Neural crest cell (in vitro differentiated cells): ENCODE measurements at regions not wholly inside any gene's neighbourhood (a gene's known extent, or its start where the extent isn't known, plus 50 kb on each side); places are given as distances from the start of the nearest gene placed in this dataset.

ENCODE experiments used
- DNase-seq: peaks from one replicate; pipeline ENCODE4 v3.0.0; 2021; ENCODE audit warnings: low read depth, mixed read lengths, low spot score
- H3K27ac Mint-ChIP-seq: one replicate; pipeline ENCODE4 v1.8.0; 2021; ENCODE audit warnings: mild to moderate bottlenecking, mixed read lengths; ENCODE audit not compliant: unreplicated experiment
- H3K27me3 Mint-ChIP-seq: 2 replicates; pipeline ENCODE4 v1.8.0; 2021; ENCODE audit warnings: low read depth, mild to moderate bottlenecking, mixed read lengths
- H3K36me3 Mint-ChIP-seq: 2 replicates; pipeline ENCODE4 v1.8.0; 2021; ENCODE audit warnings: low read depth, mild to moderate bottlenecking, mixed read lengths
- H3K4me1 Mint-ChIP-seq: 2 replicates; pipeline ENCODE4 v1.8.0; 2021; ENCODE audit warnings: mixed read lengths
- H3K4me3 Mint-ChIP-seq: one replicate; pipeline ENCODE4 v1.8.0; 2021; ENCODE audit warnings: mild to moderate bottlenecking, mixed read lengths
- H3K9me3 Mint-ChIP-seq: 2 replicates; pipeline ENCODE4 v1.8.0; 2021; ENCODE audit warnings: mixed read lengths
- CTCF ChIP-seq: fragments of 200-600 bp; sonication (generic); conservative IDR thresholded peaks from 2 replicates; pipeline ENCODE4 v1.5.0; 2021; ENCODE audit warnings: antibody characterized with exemption, mild to moderate bottlenecking

DNA sequence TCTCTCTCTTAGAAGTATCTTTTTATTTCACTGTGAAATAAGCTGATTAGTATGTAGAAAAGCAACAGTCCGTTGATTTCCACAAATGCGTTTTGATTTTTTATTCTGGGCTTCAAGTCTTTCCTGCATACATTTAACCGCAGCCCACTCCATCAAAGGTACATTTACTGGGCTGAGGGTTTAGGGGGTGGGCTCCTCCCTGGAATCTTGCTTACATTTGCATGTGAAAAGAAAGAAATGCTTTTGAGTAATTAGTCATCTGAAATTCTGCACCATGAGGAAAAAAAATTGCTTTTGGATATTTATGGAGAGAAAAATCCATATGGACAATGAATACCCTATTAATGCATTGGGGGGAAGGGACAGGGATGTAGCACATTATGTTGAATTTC lies 178.3 kb upstream of the MCHR2 start:
- H3K4me1 Mint-ChIP-seq: no peaks in the 10 kb centered on the region

GRCh38 chr6:100171533-100172321 lies 177.7 kb upstream of the MCHR2 start:
- no peaks in the 10 kb centered on the region for H3K9me3 Mint-ChIP-seq
- H3K27ac Mint-ChIP-seq: no peak overlapping the region
- no peak overlapping the region for H3K4me3 Mint-ChIP-seq
- no peak for TF ChIP-seq CTCF
- DNase-seq: no peak
- no peaks in the 10 kb centered on the region for H3K4me1 Mint-ChIP-seq
- no peaks in the 10 kb centered on the region for H3K36me3 Mint-ChIP-seq
- H3K27me3 Mint-ChIP-seq: no peaks in the 10 kb centered on the region

More for the DNA sequence above, 178.3 kb upstream of the MCHR2 start:
- no peak overlapping the region for H3K27ac Mint-ChIP-seq
- no peaks in the 10 kb centered on the region for H3K27me3 Mint-ChIP-seq
- no peaks in the 10 kb centered on the region for H3K9me3 Mint-ChIP-seq
- no peak overlapping the region for H3K4me3 Mint-ChIP-seq
- H3K36me3 Mint-ChIP-seq: no peaks in the 10 kb centered on the region
- no peak for DNase-seq
- TF ChIP-seq CTCF: no peak

DNA sequence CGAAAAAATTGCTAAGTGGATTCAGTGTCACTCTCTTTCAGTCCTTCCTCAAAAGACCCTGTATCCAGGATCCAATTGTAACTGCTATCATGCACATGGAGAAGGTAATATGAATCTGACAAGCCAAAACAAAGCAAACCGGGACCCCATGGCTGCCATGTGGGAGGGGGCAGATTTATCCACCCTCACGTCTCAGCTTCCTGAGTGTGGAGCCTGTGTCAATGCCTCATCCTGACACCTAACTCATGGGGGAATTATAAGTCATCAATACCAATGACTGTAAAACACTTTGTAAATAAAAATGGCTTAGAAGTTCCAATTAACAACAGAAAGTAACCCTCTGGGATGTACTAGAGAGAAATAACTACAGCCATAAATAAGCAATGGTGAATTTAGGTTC lies 174.1 kb upstream of the MCHR2 start:
- Mint-ChIP-seq H3K27ac (no peak overlapping the region), H3K9me3 (no peaks in the 10 kb centered on the region), H3K4me3 (no peak overlapping the region), H3K27me3 (no peaks in the 10 kb centered on the region), H3K36me3 (no peaks in the 10 kb centered on the region), H3K4me1 (no peaks in the 10 kb centered on the region)
- DNase-seq: no peak
- no peak for TF ChIP-seq CTCF

- TF ChIP-seq CTCF: no peak
- H3K27ac Mint-ChIP-seq: no peak overlapping the region
- DNase-seq: no peak
- H3K36me3 Mint-ChIP-seq: no peaks in the 10 kb centered on the region
- no peaks in the 10 kb centered on the region for H3K9me3 Mint-ChIP-seq
- H3K4me1 Mint-ChIP-seq: peaks cover 5% of the 10 kb centered on the region
- no peak overlapping the region for H3K4me3 Mint-ChIP-seq
- no peaks in the 10 kb centered on the region for H3K27me3 Mint-ChIP-seq
These were observed 173.6 kb upstream of the MCHR2 start for GRCh38 chr6:100167585-100167984.

DNA sequence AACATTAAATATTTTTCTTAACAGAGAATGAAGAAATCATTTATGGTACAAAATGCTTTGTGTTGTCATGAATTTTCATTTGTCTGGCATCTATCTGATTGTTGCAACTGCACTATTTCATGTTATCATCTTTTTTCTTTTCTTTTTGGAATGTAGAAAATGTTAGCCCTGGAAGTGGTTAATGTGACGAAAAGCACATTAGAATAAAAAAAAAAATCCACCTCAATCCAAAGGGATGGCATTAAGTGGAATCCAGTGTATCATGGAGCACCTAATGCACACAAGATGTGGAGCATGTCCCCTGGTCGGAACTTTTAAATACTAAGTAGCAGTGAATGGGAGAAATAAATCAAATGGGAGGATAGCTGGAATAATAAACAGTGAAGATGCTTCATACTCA lies 172.9 kb upstream of the MCHR2 start:
- H3K27ac Mint-ChIP-seq: no peak overlapping the region
- no peaks in the 10 kb centered on the region for H3K9me3 Mint-ChIP-seq
- H3K4me1 Mint-ChIP-seq: peaks cover 5% of the 10 kb centered on the region
- H3K36me3 Mint-ChIP-seq: no peaks in the 10 kb centered on the region
- TF ChIP-seq CTCF: no peak
- no peak for DNase-seq
- no peaks in the 10 kb centered on the region for H3K27me3 Mint-ChIP-seq
- no peak overlapping the region for H3K4me3 Mint-ChIP-seq
